ENCODE measurements at regions not wholly inside any gene's neighbourhood (a gene's known extent, or its start where the extent isn't known, plus 50 kb on each side); places are given as distances from the start of the nearest gene placed in this dataset.

- TF ChIP-seq, protein P1, sequence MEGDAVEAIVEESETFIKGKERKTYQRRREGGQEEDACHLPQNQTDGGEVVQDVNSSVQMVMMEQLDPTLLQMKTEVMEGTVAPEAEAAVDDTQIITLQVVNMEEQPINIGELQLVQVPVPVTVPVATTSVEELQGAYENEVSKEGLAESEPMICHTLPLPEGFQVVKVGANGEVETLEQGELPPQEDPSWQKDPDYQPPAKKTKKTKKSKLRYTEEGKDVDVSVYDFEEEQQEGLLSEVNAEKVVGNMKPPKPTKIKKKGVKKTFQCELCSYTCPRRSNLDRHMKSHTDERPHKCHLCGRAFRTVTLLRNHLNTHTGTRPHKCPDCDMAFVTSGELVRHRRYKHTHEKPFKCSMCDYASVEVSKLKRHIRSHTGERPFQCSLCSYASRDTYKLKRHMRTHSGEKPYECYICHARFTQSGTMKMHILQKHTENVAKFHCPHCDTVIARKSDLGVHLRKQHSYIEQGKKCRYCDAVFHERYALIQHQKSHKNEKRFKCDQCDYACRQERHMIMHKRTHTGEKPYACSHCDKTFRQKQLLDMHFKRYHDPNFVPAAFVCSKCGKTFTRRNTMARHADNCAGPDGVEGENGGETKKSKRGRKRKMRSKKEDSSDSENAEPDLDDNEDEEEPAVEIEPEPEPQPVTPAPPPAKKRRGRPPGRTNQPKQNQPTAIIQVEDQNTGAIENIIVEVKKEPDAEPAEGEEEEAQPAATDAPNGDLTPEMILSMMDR (conservative IDR thresholded peaks at IDR 0.05; ENCODE audit: low read depth, low read length) = no peak
These were observed 624.8 kb upstream of the TMEM132C start for GRCh38 chr12:127642208-127642607.

DNA sequence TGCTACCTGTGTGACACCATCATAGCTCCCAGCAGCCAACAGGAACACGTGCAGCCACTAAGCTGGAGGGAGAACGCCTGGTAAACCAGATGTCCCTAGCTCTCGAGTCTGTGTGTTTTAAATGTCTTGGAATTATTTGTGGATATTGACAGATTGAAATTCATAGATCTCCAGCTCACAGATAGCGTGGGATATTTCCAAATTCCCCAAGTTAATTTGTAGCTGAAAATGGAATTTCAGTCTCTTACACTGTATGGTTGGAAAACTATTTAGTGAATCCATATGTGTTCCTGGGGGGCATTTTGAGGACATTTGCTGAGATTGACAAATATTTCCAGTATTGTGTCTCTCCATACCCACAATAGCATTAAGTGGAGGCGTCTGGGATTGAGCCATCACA, 618.6 kb upstream of the TMEM132C start:
- no peak for DNase-seq (ENCODE audit: low read depth)
- no peak overlapping the region for H3K4me3 ChIP-seq (ENCODE audit: low read depth, low read length)
- TF ChIP-seq, protein P1 (conservative IDR thresholded peaks at IDR 0.05; ENCODE audit: low read depth, low read length) = no peak

More at GRCh38 chr12:127642208-127642607, 624.8 kb upstream of the TMEM132C start:
- DNase-seq (ENCODE audit: low read depth) = no peak
- H3K4me3 ChIP-seq (ENCODE audit: low read depth, low read length) = no peak overlapping the region

DNA sequence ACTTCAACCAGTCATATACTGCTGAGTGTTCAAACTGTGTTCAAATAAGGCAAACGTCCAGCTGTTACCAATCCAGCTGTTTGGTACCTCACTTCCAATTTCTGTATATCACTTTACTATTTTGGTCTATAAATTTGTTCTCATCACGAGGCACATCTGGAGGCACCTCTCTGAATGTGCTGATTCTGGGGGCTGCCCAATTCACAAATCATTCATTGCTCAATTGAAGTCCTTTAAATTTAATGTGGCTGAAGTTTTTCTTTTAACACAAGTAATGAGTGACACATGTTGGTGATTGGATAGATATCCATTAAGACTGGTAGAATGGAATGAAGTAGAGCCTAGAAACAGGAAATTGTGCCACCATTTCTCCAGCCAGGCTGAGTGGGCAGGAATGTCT, 617.0 kb upstream of the TMEM132C start:
- DNase-seq (ENCODE audit: low read depth) = no peak
- no peak overlapping the region for H3K4me3 ChIP-seq (ENCODE audit: low read depth, low read length)
- TF ChIP-seq, protein P1 (conservative IDR thresholded peaks at IDR 0.05; ENCODE audit: low read depth, low read length) = no peak

- H3K4me3 ChIP-seq (ENCODE audit: low read depth, low read length) = no peak overlapping the region
- TF ChIP-seq, protein P1 (conservative IDR thresholded peaks at IDR 0.05; ENCODE audit: low read depth, low read length) = no peak
- DNase-seq (ENCODE audit: low read depth) = no peak
These were observed 616.3 kb upstream of the TMEM132C start for GRCh38 chr12:127650626-127651025.

DNA sequence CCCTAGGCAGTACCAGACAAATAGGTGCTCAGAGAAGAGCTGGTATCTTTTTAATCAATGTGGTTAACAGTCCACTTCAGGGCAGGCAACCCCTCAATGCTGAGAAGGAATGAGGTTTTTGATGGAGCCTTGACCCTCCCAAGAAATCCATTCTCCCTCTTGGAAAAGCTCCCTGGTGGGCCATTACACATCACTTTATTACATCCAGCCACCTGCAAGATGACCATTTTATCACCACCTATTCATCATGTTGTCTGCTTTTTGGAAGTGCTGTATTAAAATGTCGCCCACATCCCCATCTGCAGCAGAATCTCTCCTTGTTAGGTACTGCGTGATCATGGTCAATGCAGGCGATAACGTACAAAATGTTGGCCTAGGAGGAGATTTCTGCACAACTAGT, 614.7 kb upstream of the TMEM132C start:
- H3K4me3 ChIP-seq (ENCODE audit: low read depth, low read length) = no peak overlapping the region
- TF ChIP-seq, protein P1 (conservative IDR thresholded peaks at IDR 0.05; ENCODE audit: low read depth, low read length) = no peak
- no peak for DNase-seq (ENCODE audit: low read depth)

- no peak for DNase-seq (ENCODE audit: low read depth)
- TF ChIP-seq, protein P1 (conservative IDR thresholded peaks at IDR 0.05; ENCODE audit: low read depth, low read length) = no peak
- no peak overlapping the region for H3K4me3 ChIP-seq (ENCODE audit: low read depth, low read length)
These were observed 612.5 kb upstream of the TMEM132C start for GRCh38 chr12:127654383-127654985.

GRCh38 chr12:127655691-127656090, 611.3 kb upstream of the TMEM132C start:
- no peak overlapping the region for H3K4me3 ChIP-seq (ENCODE audit: low read depth, low read length)
- no peak for DNase-seq (ENCODE audit: low read depth)
- TF ChIP-seq, protein P1 (conservative IDR thresholded peaks at IDR 0.05; ENCODE audit: low read depth, low read length) = no peak
